Left colon (tissue), 2 donors: ENCODE measurements at regions not wholly inside any gene's neighbourhood (a gene's known extent, or its start where the extent isn't known, plus 50 kb on each side); places are given as distances from the start of the nearest gene placed in this dataset.

Experiments
- ATAC-seq: fragments of 200-7000 bp; cut with Tn5 transposase; one replicate; pipeline ENCODE4 v1.9.1; 2020; ENCODE audit warnings: mild to moderate bottlenecking, moderate library complexity
- DNase-seq, 2 donors: peaks; one replicate each; pipeline ENCODE4 v3.0.0-alpha.2; 2020
- intact Hi-C, 2 donors: fragments of 100-400 bp; cut with DNase I in 1 of 2; cut with micrococcal nuclease in 1 of 2; formaldehyde crosslinking; loops; one replicate each; pipeline versions ENCODE4 v1.11.2 to v1.14.0; 2022; cut with DNase I, micrococcal nuclease
- donor health status: DM: no; HTN: no; CAD: no.
- donor health status: DM: yes; HTN: yes; CAD: no.

- DNase-seq (no peak), ATAC-seq (no peak)
- intact Hi-C loops = no loop called here
These were observed 404.4 kb downstream of the MAN2A1 start for GRCh38 chr5:110094109-110094508.

GRCh38 chr5:110094548-110094947 is 404.8 kb downstream of the MAN2A1 start:
- ATAC-seq = no peak
- intact Hi-C loops = no loop called here

DNA sequence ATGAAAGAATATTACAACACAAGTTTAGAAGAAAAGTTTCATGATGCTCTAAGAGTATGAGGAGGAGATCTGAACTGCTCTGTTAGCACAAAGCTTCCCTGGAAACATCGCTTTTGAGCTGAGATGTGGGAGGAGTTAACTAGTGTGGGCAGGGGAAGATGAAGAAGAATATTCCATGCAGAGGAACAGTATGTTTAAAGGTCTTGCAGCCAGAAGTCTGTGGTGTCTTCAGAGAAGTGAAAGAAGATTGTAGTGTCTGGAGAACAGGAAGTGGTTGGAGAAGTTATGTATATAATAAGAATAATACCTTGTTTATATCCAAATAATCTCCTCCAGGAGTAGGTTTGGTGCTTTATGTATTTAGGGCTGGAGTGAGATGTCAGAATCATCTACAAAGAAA is 406.7 kb downstream of the MAN2A1 start:
- intact Hi-C loops = no loop called here
- ATAC-seq (no peak), DNase-seq (no peak)

More at GRCh38 chr5:110094548-110094947, 404.8 kb downstream of the MAN2A1 start:
- DNase-seq = no peak

DNA sequence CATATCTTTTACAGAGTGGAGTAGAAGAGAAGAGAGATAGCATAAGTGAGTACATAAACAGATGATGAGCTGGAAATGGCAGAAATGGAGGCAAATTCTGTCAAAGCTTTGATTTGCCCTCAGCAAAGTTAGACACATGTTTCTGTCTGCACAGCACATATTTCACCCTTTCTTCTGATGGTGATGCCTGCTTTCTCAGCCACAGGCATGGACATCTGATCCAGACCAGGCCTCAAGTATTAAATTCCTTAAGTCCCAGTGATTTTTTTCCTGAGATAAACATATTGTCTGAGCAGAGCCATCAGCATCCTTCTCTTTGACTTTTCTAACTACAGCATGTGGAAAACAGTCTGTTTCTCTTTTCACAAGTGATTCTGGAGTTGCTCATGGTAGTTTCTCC is 409.8 kb downstream of the MAN2A1 start:
- no peak for DNase-seq
- intact Hi-C loops = no loop called here
- no peak for ATAC-seq

DNA sequence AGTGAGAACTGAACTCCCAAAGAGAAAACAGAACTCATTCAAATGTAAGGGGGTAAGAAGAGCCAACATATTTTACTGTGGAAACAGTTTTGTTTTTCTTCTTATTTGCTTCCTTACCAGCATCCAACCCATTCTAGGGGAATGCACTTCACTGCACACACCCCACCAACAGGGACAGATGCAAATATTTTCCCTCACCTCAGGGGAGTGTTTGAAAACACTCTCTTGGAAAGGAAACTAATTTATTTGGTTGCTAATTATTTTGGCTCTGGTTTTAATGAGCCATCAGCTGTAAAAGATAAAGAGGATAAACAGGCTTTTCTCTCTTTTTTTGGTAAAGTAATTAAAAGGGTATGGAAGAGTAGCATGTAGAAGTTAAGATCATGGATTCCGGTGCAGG is 413.4 kb downstream of the MAN2A1 start:
- intact Hi-C loops = no loop called here
- DNase-seq (no peak), ATAC-seq (no peak)

DNA sequence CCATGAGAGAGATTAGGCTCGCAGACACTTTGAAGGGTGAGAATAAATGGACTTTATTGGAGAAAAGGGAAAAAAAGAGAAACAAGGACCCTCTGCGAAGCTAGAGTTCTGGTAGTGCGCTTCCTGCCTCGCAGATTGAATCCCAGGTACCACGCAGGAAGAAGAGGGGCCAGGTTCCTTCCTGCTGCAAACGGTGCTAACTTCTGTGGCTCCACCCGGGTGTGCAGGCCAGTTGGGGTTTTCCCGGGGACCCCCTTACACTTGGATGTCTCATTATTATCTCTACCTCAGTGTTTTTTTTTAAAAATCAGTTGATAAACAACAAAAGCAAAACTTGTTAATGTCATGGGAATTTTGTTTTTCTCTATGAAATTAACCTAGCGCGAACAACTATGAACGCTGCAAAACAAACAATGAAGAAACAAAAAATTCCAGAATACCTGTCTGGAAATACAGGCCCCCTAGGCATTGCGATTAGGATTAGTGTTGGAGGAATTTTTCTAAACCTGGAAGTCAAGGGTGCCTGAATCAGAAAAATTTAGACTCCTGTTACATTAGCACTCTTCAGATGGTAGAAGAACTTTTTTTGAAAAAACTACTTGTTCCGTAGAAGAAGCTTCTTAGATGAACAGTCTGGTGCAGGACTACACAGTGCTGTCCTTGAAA is 414.5 kb downstream of the MAN2A1 start:
- intact Hi-C loops = no loop called here
- no peak for ATAC-seq
- no peak for DNase-seq

DNA sequence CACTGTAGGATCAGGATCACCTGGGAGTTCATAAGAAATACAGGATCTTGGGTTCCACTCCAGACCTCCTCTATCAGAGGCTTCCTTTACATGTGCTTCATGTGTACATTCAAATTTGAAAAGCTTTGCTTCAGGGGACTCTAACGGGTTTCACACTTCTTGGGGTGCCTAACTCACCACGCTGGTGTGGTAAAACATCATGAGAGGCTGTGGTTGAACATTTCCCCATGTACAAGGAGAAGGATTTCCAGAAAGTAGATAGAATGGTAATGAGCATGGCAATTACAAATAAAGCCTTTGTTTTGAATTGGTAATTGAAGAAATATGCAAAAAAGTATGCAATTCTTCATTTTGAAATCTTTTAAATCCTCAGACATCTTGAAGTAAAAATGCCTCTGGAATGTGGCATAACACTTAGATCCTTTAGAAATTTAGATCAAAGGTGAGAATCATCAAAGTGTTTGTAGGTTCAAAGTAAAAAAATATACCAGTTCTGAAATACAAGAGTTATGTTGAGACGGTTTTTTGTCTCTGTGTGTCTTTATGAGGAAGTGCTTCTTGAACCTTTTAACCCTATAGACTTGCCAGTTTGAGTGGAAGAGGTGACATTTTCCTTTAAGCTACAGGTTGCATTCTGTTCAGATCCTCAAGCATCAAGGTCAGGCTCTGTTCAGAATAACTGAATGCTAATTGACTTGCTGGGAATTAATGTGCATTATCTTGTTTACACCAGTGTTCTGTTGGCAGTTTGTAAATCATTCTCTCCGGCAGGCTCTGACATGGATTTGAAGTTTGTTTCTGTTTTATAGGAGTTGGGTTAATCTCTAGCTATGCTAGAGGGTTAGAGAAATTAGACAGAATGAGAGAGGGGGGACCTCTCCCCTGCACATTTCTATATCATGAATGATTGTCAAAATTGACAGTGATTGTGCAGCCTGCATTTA is 415.3 kb downstream of the MAN2A1 start:
- DNase-seq = no peak
- no peak for ATAC-seq
- intact Hi-C loops = no loop called here

GRCh38 chr5:110105692-110106091 is 416.0 kb downstream of the MAN2A1 start:
- ATAC-seq (peak; percentile 25), DNase-seq (no peak)
- intact Hi-C loops = no loop called here

DNA sequence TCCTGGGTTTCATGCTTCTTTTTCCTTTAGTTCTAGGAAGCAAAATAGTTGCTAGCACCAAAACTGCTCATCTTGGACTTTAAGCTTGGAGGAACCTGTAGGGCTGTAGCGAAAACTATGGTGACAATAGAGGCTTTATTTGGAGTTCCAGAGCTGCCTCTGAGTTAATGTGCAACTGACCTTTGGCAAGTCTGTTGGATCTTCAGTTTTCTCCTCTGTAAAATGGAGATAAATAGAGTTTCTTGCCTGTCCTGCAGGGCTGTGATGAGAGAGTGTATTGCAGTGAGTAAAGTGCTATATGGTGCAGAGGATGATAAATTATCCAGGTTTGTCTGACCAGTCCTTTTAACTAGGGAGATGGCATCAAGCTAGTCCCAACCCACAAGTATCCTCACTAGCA is 417.0 kb downstream of the MAN2A1 start:
- intact Hi-C loops = no loop called here
- DNase-seq = no peak
- peak; percentile 53 for ATAC-seq

DNA sequence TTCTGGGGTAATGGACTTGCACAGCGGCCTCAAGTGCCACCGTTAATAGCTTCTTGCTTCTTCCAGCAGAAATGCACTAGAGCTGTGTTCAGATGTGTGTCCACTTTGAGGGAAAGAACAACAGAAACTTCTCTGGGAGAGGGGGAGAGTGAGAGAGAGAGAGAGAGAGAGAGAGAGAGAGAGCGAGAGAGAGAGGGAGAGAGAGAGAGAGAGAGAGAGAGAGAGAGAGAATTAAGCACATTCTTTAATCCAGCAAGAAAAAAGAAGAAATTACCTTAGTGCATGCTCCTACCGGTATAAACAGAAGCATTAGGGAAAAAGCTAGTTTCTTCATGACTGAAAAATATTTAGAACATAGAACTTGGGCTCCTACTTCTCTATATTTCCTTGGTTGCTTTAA is 418.8 kb downstream of the MAN2A1 start:
- ATAC-seq (no peak), DNase-seq (no peak)
- intact Hi-C loops = no loop called here

GRCh38 chr5:110109667-110110066 is 419.9 kb downstream of the MAN2A1 start:
- intact Hi-C loops = no loop called here
- DNase-seq (no peak), ATAC-seq (no peak)

- intact Hi-C loops = no loop called here
- ATAC-seq (no peak), DNase-seq (no peak)
These were observed 422.6 kb downstream of the MAN2A1 start for GRCh38 chr5:110112348-110112747.

GRCh38 chr5:110115503-110115902 is 425.8 kb downstream of the MAN2A1 start:
- intact Hi-C loops = no loop called here
- ATAC-seq (no peak), DNase-seq (no peak)

- ATAC-seq = no peak
- intact Hi-C loops = no loop called here
These were observed 426.8 kb downstream of the MAN2A1 start for GRCh38 chr5:110116539-110116938.

GRCh38 chr5:110134963-110135935 is 445.5 kb downstream of the MAN2A1 start:
- DNase-seq (no peak), ATAC-seq (no peak)
- intact Hi-C loops = no loop called here

More at GRCh38 chr5:110116539-110116938, 426.8 kb downstream of the MAN2A1 start:
- DNase-seq = no peak

DNA sequence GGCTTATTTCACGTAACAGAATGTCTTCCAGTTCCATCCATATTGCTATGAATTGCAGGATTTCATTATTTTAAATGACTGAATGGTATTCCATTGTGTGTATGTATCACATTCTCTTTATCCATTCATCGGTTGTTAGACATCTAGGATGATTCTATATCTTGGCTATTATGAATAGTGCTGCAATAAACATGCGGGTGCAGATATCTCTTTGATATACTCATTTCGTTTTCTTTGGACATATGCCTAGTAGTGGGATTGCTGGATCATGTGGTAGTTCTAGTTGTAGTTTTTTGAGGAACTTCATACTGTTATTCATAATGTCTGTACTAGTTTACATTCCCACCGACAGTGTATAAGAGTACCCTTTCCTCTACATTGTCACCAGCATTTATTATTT is 460.5 kb downstream of the MAN2A1 start:
- ATAC-seq = no peak
- intact Hi-C loops = no loop called here

GRCh38 chr5:110159202-110159601 is 469.5 kb downstream of the MAN2A1 start:
- intact Hi-C loops = no loop called here
- ATAC-seq = no peak
- no peak for DNase-seq

More for the DNA sequence above, 460.5 kb downstream of the MAN2A1 start:
- no peak for DNase-seq

DNA sequence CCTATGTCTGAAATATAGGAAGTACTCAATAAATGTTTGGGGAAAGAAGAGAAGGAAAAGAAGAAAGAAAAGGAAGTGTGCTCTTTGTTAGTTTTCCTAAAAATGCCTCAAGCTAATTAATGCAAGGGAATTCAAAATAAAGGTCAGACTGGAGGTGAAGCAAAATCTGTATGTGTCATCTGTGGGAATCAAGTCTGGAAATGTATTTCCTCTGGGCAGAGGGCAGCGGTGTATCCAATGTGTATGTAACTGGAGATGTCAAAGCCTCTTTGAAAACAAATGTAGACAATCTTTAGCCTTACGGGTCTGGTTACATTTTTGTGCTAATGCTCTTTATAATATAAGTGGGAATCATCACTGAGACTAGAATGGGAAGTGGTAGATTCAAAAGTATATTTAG is 471.4 kb downstream of the MAN2A1 start:
- ATAC-seq (no peak), DNase-seq (no peak)
- intact Hi-C loops = no loop called here

GRCh38 chr5:110165366-110165765 is 475.6 kb downstream of the MAN2A1 start:
- DNase-seq (no peak), ATAC-seq (no peak)
- intact Hi-C loops = no loop called here
